ENCODE measurements at regions not wholly inside any gene's neighbourhood (a gene's known extent, or its start where the extent isn't known, plus 50 kb on each side); places are given as distances from the start of the nearest gene placed in this dataset.

DNA sequence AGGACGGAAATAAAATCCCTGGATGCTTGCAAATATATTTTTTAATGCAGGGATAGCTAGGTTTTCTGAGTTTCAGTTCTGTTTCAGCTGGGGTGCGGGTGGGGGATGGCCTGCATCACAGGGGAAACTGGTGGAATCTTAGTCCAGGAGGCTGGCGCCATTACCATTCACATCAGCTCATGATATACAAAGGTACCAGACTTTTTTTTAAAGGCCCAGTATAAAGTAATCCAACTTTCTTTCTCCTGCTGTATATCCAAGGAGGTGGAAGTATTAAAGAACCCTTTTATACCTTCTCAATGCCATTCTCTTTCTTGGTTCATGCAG, 343.8 kb downstream of the KCNRG start:
- no peaks in the 10 kb centered on the region for H3K9me2 ChIP-seq (ENCODE audit: insufficient read depth)
- no peak overlapping the region for H3K4me2 ChIP-seq
- no peak for DNase-seq
- H3K79me2 ChIP-seq (ENCODE audit: low read depth): no peaks in the 10 kb centered on the region
- CTCF ChIA-PET: no interaction called here
- H3K9me3 ChIP-seq (ENCODE audit: insufficient read depth, low read depth): no peaks in the 10 kb centered on the region
- intact Hi-C loops (cut with micrococcal nuclease; ENCODE audit: unreplicated experiment): loop anchor here (5.0 kb wide), 1 partner anchor 277 kb away; no protein-coding TSS in a partner anchor
- H2AFZ ChIP-seq: no peak overlapping the region
- BruUV-seq (replicated peaks): no TSS peak
- TF ChIP-seq, protein P1, sequence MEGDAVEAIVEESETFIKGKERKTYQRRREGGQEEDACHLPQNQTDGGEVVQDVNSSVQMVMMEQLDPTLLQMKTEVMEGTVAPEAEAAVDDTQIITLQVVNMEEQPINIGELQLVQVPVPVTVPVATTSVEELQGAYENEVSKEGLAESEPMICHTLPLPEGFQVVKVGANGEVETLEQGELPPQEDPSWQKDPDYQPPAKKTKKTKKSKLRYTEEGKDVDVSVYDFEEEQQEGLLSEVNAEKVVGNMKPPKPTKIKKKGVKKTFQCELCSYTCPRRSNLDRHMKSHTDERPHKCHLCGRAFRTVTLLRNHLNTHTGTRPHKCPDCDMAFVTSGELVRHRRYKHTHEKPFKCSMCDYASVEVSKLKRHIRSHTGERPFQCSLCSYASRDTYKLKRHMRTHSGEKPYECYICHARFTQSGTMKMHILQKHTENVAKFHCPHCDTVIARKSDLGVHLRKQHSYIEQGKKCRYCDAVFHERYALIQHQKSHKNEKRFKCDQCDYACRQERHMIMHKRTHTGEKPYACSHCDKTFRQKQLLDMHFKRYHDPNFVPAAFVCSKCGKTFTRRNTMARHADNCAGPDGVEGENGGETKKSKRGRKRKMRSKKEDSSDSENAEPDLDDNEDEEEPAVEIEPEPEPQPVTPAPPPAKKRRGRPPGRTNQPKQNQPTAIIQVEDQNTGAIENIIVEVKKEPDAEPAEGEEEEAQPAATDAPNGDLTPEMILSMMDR (conservative IDR thresholded peaks at IDR 0.05): no peak
- TF ChIP-seq EZH2 (IDR thresholded peaks at IDR 0.05; ENCODE audit: low read depth): no peak
- H3K4me1 ChIP-seq (replicated peaks; ENCODE audit: insufficient read depth): peaks cover 27% of the 10 kb centered on the region
- H3K27ac ChIP-seq: no peak overlapping the region
- no peak overlapping the region for H3K4me3 ChIP-seq
- H4K20me1 ChIP-seq (ENCODE audit: insufficient read depth): no peaks in the 10 kb centered on the region
- POLR2A ChIA-PET (ENCODE audit: unreplicated experiment): no interaction called here
- no peaks in the 10 kb centered on the region for H3K27me3 ChIP-seq (ENCODE audit: insufficient read depth, low read depth)
- H3K36me3 ChIP-seq (ENCODE audit: low read depth): no peaks in the 10 kb centered on the region
- H3F3A ChIP-seq (ENCODE audit: insufficient read depth, low read depth): peaks cover 17% of the 10 kb centered on the region

DNA sequence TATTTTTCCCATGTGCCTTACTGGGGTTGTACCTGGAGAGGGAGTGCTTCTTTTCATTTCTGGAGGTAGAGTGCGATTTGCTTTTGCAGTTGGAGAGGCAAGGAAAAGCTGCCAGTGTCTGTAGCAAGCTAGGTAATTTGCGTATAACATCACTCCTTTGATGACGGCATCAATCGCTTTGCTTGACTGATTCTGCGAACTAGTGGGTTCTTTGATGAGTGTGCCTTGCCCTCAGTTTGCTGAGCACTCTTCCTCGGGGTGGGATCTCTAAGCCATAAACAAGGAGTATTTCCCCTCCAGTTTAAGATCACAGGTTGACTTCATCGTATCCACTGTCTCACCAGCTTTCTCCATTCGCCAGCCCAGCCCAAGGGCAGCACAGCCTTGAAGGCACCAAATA, 344.5 kb downstream of the KCNRG start:
- Histone ChIP-seq H3F3A (ENCODE audit: insufficient read depth, low read depth) (peaks cover 18% of the 10 kb centered on the region), H3K9me3 (ENCODE audit: insufficient read depth, low read depth) (no peaks in the 10 kb centered on the region), H3K9me2 (ENCODE audit: insufficient read depth) (no peaks in the 10 kb centered on the region), H3K4me2 (no peak overlapping the region), H3K4me3 (no peak overlapping the region), H3K4me1 (replicated peaks; ENCODE audit: insufficient read depth) (peaks cover 33% of the 10 kb centered on the region), H3K27me3 (ENCODE audit: insufficient read depth, low read depth) (no peaks in the 10 kb centered on the region), H3K79me2 (ENCODE audit: low read depth) (no peaks in the 10 kb centered on the region), H2AFZ (no peak overlapping the region), H3K27ac (no peak overlapping the region), H3K36me3 (ENCODE audit: low read depth) (no peaks in the 10 kb centered on the region), H4K20me1 (ENCODE audit: insufficient read depth) (no peaks in the 10 kb centered on the region)
- DNase-seq: no peak
- intact Hi-C loops (cut with micrococcal nuclease; ENCODE audit: unreplicated experiment): loop anchor here (5.0 kb wide), 1 partner anchor 277 kb away; no protein-coding TSS in a partner anchor
- TF ChIP-seq EZH2 (IDR thresholded peaks at IDR 0.05; ENCODE audit: low read depth): no peak
- TF ChIP-seq, protein P1 (conservative IDR thresholded peaks at IDR 0.05): no peak
- BruUV-seq (replicated peaks): no TSS peak
- CTCF ChIA-PET: no interaction called here
- POLR2A ChIA-PET (ENCODE audit: unreplicated experiment): no interaction called here

DNA sequence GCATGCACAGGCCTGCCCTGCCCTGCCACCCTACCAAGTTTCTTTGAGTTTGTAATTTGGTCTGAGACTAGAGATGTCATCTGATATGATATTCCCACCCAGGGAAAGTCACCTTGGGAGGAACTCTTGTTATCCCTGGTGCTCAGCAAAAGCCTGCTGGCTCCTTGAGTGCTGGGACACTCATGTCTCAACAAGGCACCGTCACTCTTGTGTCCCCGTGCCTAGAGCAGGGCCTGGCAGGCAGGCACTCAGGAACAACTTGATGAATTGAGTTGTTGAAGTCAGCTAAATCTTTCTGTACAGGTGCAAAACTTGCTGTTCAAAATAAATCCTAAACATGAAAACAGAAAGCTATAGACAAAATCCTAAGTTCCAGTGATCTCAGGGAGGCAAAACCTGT, 345.4 kb downstream of the KCNRG start:
- TF ChIP-seq, protein P1 (conservative IDR thresholded peaks at IDR 0.05): no peak
- no peak for TF ChIP-seq EZH2 (IDR thresholded peaks at IDR 0.05; ENCODE audit: low read depth)
- Histone ChIP-seq H3K79me2 (ENCODE audit: low read depth) (no peaks in the 10 kb centered on the region), H3K4me1 (replicated peaks; ENCODE audit: insufficient read depth) (peaks cover 42% of the 10 kb centered on the region), H3F3A (ENCODE audit: insufficient read depth, low read depth) (peaks cover 26% of the 10 kb centered on the region), H3K4me2 (no peak overlapping the region), H3K9me2 (ENCODE audit: insufficient read depth) (no peaks in the 10 kb centered on the region), H3K36me3 (ENCODE audit: low read depth) (no peaks in the 10 kb centered on the region), H2AFZ (no peak overlapping the region), H3K27ac (no peak overlapping the region), H4K20me1 (ENCODE audit: insufficient read depth) (no peaks in the 10 kb centered on the region), H3K27me3 (ENCODE audit: insufficient read depth, low read depth) (no peaks in the 10 kb centered on the region), H3K4me3 (no peak overlapping the region), H3K9me3 (ENCODE audit: insufficient read depth, low read depth) (no peaks in the 10 kb centered on the region)
- BruUV-seq (replicated peaks): no TSS peak
- ChIA-PET CTCF (no interaction called here), POLR2A (ENCODE audit: unreplicated experiment) (no interaction called here)
- intact Hi-C loops (cut with micrococcal nuclease; ENCODE audit: unreplicated experiment): no loop called here
- no peak for DNase-seq

Measured in PC-9 (cell line).